Activated CD4-positive, alpha-beta T cell treated with anti-CD3 and anti-CD28 coated beads for 48 hours (primary cell): ENCODE measurements at regions not wholly inside any gene's neighbourhood (a gene's known extent, or its start where the extent isn't known, plus 50 kb on each side); places are given as distances from the start of the nearest gene placed in this dataset.
A peak's percentile ranks its signal among the peaks of the same experiment; 100 is the strongest.

Experiments
- DNase-seq: peaks from one replicate; pipeline ENCODE4 v3.0.0-alpha.2; 2020

GRCh38 chr7:130912862-130913638 lies 179.0 kb upstream of the KLF14 start:
- DNase-seq = peak; percentile 89

- DNase-seq = no peak
These were observed 179.9 kb upstream of the KLF14 start for GRCh38 chr7:130913639-130914553.

- DNase-seq = no peak
These were observed 180.7 kb upstream of the KLF14 start for GRCh38 chr7:130914554-130915294.

- no peak for DNase-seq
These were observed 183.7 kb upstream of the KLF14 start for GRCh38 chr7:130917669-130918128.

GRCh38 chr7:130918129-130919052 lies 184.4 kb upstream of the KLF14 start:
- DNase-seq = peak; percentile 68

GRCh38 chr7:130919316-130920103 lies 185.5 kb upstream of the KLF14 start:
- DNase-seq = no peak

GRCh38 chr7:130920122-130920521 lies 186.1 kb upstream of the KLF14 start:
- no peak for DNase-seq

GRCh38 chr7:130921391-130922180 lies 187.6 kb upstream of the KLF14 start:
- no peak for DNase-seq

GRCh38 chr7:130922206-130923112 lies 188.5 kb upstream of the KLF14 start:
- no peak for DNase-seq

- DNase-seq = no peak
These were observed 189.4 kb upstream of the KLF14 start for GRCh38 chr7:130923365-130923764.

- no peak for DNase-seq
These were observed 189.9 kb upstream of the KLF14 start for GRCh38 chr7:130923930-130924329.

- no peak for DNase-seq
These were observed 191.3 kb upstream of the KLF14 start for GRCh38 chr7:130925136-130925794.

GRCh38 chr7:130926001-130926691 lies 192.1 kb upstream of the KLF14 start:
- no peak for DNase-seq

- no peak for DNase-seq
These were observed 193.1 kb upstream of the KLF14 start for GRCh38 chr7:130927062-130927461.

- no peak for DNase-seq
These were observed 193.6 kb upstream of the KLF14 start for GRCh38 chr7:130927564-130927963.

GRCh38 chr7:130929896-130930659 lies 196.1 kb upstream of the KLF14 start:
- no peak for DNase-seq

GRCh38 chr7:130930681-130931080 lies 196.7 kb upstream of the KLF14 start:
- DNase-seq = no peak
